HG02885 (cell line): ENCODE measurements at regions not wholly inside any gene's neighbourhood (a gene's known extent, or its start where the extent isn't known, plus 50 kb on each side); places are given as distances from the start of the nearest gene placed in this dataset.

Source experiments
- ATAC-seq: cut with Tn5 transposase; IDR thresholded peaks from one replicate; pipeline ENCODE4 v1.9.1; 2021; ENCODE audit warnings: mild to moderate bottlenecking; ENCODE audit not compliant: unreplicated experiment, poor library complexity

DNA sequence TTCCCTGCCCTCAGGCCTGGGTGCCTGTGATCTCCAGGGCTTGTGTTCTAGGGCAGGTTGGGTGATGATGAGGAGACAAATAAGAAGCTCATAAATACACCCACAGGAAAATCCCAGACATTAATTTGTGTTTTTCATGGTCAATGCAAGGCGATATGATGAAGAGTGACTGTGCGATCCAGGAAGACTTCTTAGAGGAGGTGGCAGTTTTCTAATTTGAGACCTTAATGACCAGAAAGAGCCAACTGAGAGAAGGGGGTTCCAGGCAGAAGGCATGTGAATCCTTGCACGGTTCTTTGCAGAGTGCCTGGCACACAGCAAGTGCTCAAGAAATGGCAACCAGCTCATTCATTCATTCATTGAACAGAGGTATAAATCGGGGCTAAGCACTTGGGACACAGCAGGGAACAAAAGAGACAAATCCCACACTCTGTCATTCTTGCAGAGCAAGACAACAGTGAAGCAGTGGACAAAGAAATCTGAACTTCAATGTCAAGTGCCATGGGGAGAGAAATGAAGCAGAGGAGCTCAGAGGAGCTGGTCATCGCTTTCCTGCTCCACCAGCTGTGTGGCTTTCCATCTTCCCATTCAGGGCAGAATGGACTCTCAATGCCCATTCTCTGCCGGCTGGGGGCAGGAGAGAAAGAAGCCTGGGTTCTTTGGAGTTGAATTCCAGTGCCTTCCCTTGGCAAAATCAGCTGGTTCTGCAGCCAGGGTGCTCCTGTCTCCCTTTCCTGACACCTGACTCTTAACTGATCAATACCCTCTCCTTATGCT, 128.3 kb downstream of the AACS start:
- no peak for ATAC-seq

- ATAC-seq = no peak
These were observed 129.0 kb downstream of the AACS start for GRCh38 chr12:125194163-125194773.

DNA sequence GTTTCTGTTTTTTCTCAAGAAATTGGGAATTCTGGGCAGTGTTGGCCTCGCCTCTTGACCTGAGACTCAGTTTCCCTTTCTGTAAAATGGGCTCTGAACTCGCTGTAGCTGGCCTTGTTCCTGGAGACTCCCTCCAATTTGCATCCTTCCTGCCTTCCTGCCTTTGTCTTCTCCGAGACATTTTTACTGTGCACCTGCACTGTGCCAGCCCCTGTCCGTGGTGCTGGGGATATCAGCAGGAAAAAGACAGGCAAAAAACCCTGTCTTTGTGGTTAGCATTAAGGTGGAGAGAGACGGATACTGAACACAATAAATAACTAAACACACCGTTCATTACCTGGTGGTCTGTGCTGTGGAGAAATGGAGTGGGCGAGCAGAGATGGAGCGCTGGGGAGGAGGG, 129.8 kb downstream of the AACS start:
- ATAC-seq = no peak

GRCh38 chr12:125197326-125197725, 132.1 kb downstream of the AACS start:
- ATAC-seq = no peak

- ATAC-seq = no peak
These were observed 133.4 kb downstream of the AACS start for GRCh38 chr12:125198652-125199051.

- ATAC-seq = no peak
These were observed 135.9 kb downstream of the AACS start for GRCh38 chr12:125201090-125201489.

DNA sequence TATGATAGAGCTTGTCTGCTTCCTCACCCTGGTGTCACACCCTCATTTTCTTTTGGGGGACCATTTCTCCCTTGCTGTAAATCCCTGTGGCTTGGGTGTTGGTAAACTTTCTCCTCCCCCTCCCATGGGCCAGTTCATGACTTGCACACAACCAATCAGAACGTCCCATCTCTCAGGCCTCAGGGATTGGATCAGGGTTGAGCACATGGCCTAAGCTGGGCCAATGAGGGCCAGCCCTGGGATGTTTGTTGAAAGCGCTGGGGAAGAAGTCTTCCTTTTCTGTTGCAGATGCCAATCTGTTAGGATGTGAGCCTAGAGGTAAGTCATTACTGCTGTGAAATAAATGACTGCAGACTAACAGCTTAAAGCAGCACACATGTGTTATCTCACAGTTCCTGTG, 136.7 kb downstream of the AACS start:
- ATAC-seq = no peak

GRCh38 chr12:125202421-125202820, 137.2 kb downstream of the AACS start:
- ATAC-seq = no peak

DNA sequence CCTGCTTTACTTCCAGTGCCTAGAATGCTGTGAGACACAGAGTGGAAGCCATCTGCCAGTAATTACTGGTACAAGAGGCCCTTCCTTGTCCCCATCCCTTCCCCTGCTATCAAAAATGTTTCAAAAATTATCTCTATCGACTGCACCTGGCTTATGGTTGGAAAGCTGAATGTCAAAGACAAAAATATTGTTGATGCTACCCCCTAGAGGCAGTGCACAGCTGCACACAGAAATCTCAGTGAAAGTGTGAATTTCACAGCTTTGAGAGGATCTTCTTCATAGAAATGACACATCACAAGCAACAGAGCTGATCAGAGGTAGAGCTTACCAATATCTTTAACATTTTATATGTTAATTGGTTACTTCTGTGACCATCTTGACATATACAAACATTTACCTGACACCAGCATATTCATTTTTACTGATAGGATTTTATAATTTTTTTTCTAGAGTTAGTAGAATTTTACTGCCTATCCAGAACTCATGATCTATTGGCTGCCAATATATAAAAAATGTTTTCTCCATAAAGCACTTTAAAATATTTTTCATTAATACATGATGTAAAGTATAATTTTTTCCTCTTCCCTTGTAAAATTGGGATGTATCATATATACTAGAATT, 138.0 kb downstream of the AACS start:
- ATAC-seq = peak; percentile 54

GRCh38 chr12:125205386-125205785, 140.2 kb downstream of the AACS start:
- no peak for ATAC-seq

DNA sequence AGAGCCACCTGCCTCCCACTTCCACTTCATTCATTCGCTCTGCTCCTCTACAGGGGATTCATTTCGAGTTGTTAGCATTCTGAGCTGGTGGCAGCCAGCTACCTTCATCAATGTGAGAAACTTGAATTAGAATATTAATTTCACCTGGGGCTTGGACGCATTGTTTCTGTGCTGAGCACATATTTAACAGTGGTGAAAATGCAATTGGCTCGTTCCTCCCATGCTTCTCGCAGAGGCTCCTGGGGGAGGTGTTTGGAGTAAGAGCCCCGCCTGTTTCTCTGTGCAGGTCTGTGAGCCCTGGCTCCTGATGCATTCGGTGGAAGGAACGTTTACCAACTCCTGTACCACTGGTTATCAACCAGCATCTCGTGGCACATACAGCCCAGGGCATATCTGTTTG, 141.5 kb downstream of the AACS start:
- ATAC-seq = no peak

GRCh38 chr12:125208334-125208733, 143.1 kb downstream of the AACS start:
- no peak for ATAC-seq

DNA sequence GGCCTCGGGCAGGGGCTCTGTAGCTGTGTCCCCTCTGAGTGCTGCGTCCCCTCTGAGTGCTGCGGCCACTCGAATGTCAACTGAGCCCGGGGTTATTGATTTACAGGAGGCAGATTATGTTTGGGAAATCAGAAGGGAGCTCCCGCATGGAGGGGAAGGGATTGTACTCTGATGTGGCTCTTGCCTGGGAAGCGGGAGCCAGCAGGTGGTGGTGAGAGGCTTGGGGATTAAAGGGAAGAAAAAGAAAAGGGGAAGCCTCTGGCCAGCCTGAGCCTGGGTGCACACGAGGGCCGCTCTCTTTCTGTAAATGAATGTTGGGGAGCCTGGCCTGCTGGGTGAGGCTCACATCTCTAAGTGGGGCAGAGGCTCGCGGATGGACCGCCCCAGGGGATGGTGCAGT, 143.7 kb downstream of the AACS start:
- no peak for ATAC-seq

DNA sequence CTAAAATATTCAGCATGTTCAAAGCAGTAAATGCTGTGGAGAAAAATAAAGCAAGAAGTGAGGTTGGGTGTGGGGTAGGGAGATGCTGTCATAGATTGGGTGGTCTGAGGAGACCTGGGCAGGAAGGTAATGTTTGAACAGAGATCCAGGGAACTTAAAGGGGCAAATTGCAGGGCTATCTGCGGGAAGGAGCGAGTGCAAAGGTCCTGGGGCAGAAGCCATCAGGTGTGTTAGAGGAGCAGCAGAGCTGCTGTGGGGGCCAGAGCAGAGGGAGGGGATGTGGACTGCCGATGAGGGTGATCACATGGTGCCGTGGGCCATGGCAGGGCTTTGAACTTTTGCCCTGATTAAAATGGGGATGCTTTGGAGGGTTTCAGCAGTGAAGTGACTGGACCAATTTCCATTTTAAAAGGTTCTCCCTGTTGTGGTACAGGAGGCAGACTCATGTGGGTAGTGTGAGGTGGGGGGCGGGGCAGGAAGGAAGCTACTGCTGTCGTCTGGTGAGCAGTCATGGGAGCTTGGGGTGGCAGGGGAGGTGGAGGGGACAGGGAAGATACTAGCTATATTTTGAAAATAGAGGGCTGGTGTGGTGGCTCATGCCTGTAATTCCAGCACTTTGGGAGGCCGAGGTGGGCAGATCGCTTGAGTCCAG, 145.0 kb downstream of the AACS start:
- ATAC-seq = no peak

GRCh38 chr12:125211464-125211863, 146.2 kb downstream of the AACS start:
- no peak for ATAC-seq

GRCh38 chr12:125214289-125214688, 149.1 kb downstream of the AACS start:
- no peak for ATAC-seq

DNA sequence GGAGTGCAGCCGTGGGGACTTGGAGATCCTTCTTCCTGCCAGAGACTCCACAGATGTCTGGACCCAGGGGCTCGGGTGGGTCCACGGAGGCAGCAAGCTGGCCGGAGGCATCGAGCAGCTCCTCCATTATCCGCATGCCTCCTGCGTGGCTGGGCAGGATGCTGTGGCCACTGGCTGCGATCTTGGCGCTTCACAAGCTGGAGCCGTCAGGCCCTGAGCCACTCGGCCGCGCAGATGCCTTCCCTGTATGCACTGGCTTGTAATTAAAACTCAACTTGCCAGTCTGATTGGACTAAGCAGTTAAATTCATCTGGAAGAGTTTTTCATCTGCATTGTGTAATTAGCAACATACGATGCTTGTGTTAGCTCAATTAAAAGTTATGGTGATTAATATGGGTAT, 151.5 kb downstream of the AACS start:
- ATAC-seq = no peak

GRCh38 chr12:125217308-125217707, 152.1 kb downstream of the AACS start:
- no peak for ATAC-seq

DNA sequence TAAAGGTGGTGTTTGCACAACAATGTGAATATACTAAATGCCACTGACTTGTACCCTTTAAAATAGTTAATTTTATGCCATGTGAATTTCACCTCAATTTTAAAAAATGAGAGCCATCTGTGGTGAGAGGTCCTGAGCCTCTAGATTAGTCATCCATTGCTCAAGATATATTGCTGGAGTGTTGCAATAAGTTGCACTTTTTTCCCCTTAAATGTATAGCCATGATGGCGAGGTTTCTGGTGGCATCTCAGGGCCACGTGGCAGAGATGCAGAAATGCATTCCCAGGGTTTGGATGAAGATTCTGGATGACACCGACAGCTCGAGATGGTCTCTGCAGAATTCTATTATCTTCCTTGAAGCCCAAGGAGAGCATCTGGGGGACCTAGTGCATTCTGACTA, 153.7 kb downstream of the AACS start:
- no peak for ATAC-seq

DNA sequence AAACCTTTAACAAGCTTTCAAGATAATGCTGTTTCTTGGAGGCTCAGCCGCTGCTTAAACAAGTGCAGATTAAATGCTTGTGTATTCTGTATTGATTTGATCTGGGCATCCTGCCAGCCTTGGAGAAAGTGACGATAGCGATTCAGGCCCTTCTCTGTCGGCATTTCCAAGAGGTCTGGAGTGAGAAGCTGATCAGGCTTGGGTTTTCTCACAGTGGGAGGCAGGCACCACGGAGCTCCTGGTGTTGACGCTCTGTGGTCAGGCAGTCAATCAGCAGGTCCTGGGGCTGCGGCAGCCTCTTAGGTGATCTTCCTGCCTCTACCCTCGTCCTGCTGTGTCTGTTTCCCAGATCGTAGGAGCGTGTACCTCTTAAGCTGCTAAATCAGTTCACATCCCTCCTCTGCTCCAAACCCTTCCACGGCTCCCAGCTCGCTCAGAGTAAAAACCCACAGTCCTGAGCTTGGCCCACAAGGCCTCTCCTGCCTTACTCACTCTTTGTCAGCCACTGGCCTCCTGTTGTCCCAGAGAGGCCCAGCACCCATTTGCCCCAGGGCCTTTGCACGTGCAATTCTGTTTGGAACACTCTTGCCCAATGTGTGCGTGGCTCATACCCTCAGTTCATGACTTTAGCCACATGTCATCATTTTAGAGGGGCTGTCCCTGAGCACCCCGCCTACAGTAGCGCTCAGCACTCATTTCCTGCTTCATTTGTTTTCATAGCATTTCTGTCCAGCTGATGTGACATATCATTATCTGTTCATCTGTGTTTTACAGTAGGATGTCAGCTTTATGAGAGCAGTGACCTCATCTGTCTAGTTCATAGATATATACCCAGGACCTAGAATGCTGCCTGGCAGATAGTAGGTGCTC, 155.4 kb downstream of the AACS start:
- no peak for ATAC-seq
